ENCODE measurements at regions not wholly inside any gene's neighbourhood (a gene's known extent, or its start where the extent isn't known, plus 50 kb on each side); places are given as distances from the start of the nearest gene placed in this dataset.
"Not testable (repeated sequence)": the region's sequence is repeated elsewhere in the genome, so short reads cannot be mapped to it uniquely, and the experiment has no call there.

DNA sequence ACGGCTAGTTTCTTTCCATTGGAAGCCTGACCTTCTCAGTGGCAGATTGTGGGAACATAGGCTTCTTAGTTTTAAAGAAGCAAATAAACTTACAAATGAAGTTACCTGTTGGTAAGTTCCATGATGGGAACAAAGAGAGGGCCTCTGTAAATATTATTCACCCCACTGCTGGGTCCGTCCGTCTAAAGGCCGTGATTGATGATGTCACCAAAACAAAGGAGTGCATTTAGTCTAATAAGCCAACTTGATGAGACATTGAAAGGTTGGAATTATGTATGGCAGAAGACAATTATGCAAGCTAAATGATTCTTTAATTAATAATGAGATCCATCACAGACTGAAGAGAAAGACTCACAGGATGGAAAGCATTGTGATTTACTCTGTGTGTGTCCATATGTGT, 1091.9 kb upstream of the FANCL start:
- no peaks in the 10 kb centered on the region for H3K36me3 Mint-ChIP-seq
- H3K27me3 Mint-ChIP-seq (ENCODE audit: low read depth): no peaks in the 10 kb centered on the region
- TF ChIP-seq, protein P1, sequence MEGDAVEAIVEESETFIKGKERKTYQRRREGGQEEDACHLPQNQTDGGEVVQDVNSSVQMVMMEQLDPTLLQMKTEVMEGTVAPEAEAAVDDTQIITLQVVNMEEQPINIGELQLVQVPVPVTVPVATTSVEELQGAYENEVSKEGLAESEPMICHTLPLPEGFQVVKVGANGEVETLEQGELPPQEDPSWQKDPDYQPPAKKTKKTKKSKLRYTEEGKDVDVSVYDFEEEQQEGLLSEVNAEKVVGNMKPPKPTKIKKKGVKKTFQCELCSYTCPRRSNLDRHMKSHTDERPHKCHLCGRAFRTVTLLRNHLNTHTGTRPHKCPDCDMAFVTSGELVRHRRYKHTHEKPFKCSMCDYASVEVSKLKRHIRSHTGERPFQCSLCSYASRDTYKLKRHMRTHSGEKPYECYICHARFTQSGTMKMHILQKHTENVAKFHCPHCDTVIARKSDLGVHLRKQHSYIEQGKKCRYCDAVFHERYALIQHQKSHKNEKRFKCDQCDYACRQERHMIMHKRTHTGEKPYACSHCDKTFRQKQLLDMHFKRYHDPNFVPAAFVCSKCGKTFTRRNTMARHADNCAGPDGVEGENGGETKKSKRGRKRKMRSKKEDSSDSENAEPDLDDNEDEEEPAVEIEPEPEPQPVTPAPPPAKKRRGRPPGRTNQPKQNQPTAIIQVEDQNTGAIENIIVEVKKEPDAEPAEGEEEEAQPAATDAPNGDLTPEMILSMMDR (IDR thresholded peaks at IDR 0.05; ENCODE audit: unreplicated experiment): no peak
- peaks cover 11% of the 10 kb centered on the region for H3K9me3 Mint-ChIP-seq
- no peak overlapping the region for H3K4me3 Mint-ChIP-seq
- DNase-seq (ENCODE audit: low spot score in 2 of 2, unreplicated experiment in 2 of 2): no peak
- no peaks in the 10 kb centered on the region for H3K4me1 Mint-ChIP-seq
- H3K27ac Mint-ChIP-seq: no peak overlapping the region

DNA sequence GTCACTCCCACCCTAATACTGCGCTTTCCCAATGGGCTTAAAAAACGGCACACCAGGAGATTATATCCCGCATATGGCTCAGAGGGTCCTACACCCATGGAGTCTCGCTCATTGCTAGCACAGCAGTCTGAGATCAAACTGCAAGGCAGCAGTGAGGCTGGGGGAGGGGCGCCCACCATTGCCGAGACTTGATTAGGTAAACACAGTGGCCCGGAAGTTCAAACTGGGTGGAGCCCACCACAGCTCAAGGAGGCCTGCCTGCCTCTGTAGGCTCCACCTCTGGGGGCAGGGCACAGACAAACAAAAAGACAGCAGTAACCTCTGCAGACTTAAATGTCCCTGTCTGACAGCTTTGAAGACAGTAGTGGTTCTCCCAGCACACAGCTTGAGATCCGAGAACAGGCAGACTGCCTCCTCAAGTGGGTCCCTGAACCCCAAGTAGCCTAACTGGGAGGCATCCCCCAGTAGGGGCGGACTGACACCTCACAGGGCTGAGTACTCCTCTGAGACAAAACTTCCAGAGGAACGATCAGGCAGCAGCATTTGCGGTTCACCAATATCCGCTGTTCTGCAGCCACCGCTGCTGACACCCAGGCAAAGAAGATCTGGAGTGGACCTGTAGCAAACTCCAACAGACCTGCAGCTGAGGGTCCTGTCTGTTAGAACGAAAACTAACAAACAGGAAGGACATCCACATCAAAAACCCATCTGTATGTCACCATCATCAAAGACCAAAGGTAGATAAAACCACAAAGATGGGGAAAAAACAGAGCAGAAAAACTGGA, 1085.6 kb upstream of the FANCL start:
- not testable (repeated sequence) for H3K4me1 Mint-ChIP-seq; H3K27ac Mint-ChIP-seq; H3K4me3 Mint-ChIP-seq; H3K27me3 Mint-ChIP-seq (ENCODE audit: low read depth); DNase-seq (ENCODE audit: low spot score in 2 of 2, unreplicated experiment in 2 of 2); H3K36me3 Mint-ChIP-seq
- H3K9me3 Mint-ChIP-seq: peaks cover 26% of the 10 kb centered on the region

DNA sequence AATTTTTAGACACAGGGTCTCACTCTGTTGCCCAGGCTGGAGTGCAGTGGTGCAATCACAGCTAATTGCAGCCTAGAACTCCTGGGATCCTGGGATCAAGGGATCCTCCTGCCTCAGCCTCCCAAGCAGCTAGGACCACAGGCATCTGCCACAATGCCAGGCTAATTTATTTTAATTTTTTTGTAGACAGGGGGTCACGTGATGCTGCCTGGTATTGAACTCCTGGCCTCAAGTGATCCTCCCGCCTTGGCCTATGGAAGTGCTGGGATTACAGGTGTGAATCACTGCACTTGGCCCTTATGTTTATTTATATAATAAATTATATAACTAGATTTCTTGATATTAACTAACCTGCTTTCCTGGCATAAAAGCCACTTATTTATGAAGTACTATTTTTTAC, 1081.7 kb upstream of the FANCL start:
- Mint-ChIP-seq H3K36me3 (no peaks in the 10 kb centered on the region), H3K4me1 (no peaks in the 10 kb centered on the region), H3K27me3 (ENCODE audit: low read depth) (no peaks in the 10 kb centered on the region), H3K27ac (no peak overlapping the region), H3K4me3 (no peak overlapping the region), H3K9me3 (peaks cover 23% of the 10 kb centered on the region)
- TF ChIP-seq, protein P1 (IDR thresholded peaks at IDR 0.05; ENCODE audit: unreplicated experiment): no peak
- DNase-seq (ENCODE audit: low spot score in 2 of 2, unreplicated experiment in 2 of 2): no peak

DNA sequence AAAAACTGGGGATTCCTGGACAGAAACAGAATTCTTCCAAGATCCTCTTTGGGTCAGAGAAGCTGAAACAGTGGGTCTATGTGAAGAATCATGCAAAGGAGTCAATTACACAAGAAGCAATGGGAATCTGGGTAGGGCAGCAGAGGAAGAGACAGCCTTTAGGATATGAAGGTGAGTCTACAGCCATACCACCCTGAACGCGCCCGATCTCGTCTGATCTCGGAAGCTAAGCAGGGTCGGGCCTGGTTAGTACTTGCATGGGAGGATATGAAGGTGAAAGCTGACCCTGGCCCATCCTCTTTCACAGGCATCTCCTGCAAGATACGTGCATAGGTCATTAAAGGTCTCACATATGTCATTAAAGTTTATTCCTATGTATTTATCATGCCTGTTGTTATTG, 1080.9 kb upstream of the FANCL start:
- Mint-ChIP-seq H3K27me3 (ENCODE audit: low read depth) (no peaks in the 10 kb centered on the region), H3K36me3 (no peaks in the 10 kb centered on the region), H3K9me3 (peaks cover 19% of the 10 kb centered on the region), H3K27ac (no peak overlapping the region), H3K4me3 (no peak overlapping the region), H3K4me1 (no peaks in the 10 kb centered on the region)
- TF ChIP-seq, protein P1 (IDR thresholded peaks at IDR 0.05; ENCODE audit: unreplicated experiment): no peak
- no peak for DNase-seq (ENCODE audit: low spot score in 2 of 2, unreplicated experiment in 2 of 2)

DNA sequence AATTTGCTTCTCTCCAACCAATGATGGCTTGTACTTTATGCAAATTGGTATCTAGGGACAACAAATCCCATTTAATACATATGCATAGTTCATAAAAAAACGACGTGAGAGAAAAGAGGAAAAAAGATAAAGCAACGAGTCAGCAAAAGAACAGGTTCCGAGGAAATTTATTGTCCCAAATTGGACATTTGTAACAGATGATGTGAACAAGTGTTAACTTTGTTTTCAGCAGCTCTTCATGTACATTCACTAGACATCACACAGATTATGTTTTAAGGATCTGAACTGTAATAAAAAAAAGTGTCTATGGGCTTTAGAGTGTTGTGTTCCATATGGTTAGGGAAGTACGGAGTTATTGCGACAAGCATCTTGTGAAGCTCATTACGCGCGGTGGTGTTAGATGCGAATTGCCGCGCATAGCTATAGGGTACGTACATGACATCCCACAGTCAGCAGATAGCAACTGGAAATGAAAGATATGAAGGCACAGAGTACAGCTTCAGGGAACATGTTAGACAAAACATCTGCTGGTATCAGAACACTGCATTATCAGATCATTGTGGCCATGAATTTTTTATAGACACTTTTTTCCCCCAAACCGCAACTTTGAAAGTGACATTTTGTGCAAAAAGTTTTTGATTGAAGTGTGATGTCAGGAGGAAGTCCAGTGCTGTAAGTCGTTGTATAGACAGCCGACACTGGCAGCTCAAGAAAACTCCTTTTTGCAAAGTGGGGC, 1073.1 kb upstream of the FANCL start:
- Mint-ChIP-seq H3K4me1 (peaks cover 6% of the 10 kb centered on the region), H3K4me3 (no peak overlapping the region), H3K27me3 (ENCODE audit: low read depth) (no peaks in the 10 kb centered on the region), H3K27ac (no peak overlapping the region), H3K9me3 (peaks cover 14% of the 10 kb centered on the region), H3K36me3 (no peaks in the 10 kb centered on the region)
- TF ChIP-seq, protein P1 (IDR thresholded peaks at IDR 0.05; ENCODE audit: unreplicated experiment): no peak
- no peak for DNase-seq (ENCODE audit: low spot score in 2 of 2, unreplicated experiment in 2 of 2)

All from mesothelial cell of epicardium (in vitro differentiated cells).